GM12878 (cell line): ENCODE measurements at regions not wholly inside any gene's neighbourhood (a gene's known extent, or its start where the extent isn't known, plus 50 kb on each side); places are given as distances from the start of the nearest gene placed in this dataset.
"Not testable (repeated sequence)": the region's sequence is repeated elsewhere in the genome, so short reads cannot be mapped to it uniquely, and the experiment has no call there.

ENCODE experiments used
- ATAC-seq: fragments of 200-7000 bp; cut with Tn5 transposase; 3 replicates; pipeline ENCODE4 v1.9.1; 2020; ENCODE audit warnings: mild to moderate bottlenecking, moderate library complexity
- BruUV-seq: library from RNA; stranded (reverse); fragments of 400-500 nt; replicated peaks from 2 replicates; lab custom pipeline; 2021; lab: Mats Ljungman, UMichigan
- CTCF ChIA-PET: fragments of 300-600 bp; sonication (Branson Sonifier 250); formaldehyde crosslinking; extraction: SDS; loops from one replicate; lab custom pipeline; 2021; ENCODE audit warnings: inconsistent platforms; lab: Yijun Ruan, JAX
- POLR2A ChIA-PET: fragments of 350-600 bp; formaldehyde crosslinking; extraction: SDS; loops from one replicate; lab custom pipeline; 2021; ENCODE audit warnings: inconsistent platforms; lab: Charles Lee
- RAD21 ChIA-PET: fragments of 300-600 bp; sonication (Branson Sonifier 250); formaldehyde crosslinking; loops from one replicate; lab custom pipeline; 2023; ENCODE audit warnings: antibody characterized with exemption; ENCODE audit not compliant: unreplicated experiment; lab: Charles Lee
- SMC1A ChIA-PET: fragments of 300-600 bp; sonication (Branson Sonifier 250); formaldehyde crosslinking; loops from one replicate; lab custom pipeline; 2023; ENCODE audit not compliant: unreplicated experiment, uncharacterized antibody; lab: Charles Lee
- DNase-seq: peaks from one replicate; pipeline ENCODE4 v3.0.0-alpha.2; 2011; ENCODE audit warnings: low read depth, low spot score
- FAIRE-seq: peaks from 3 replicates; lab custom pipeline; 2011; peaks lifted over from hg19 to GRCh38; lab: Jason Lieb, UNC
- H2AFZ ChIP-seq: 2 replicates; pipeline ENCODE4 v1.6.0; 2011; ENCODE audit warnings: low read depth, low read length, control low read depth; ENCODE audit not compliant: control insufficient read depth
- H3K27ac ChIP-seq: 2 replicates; pipeline ENCODE4 v1.5.1; 2011; ENCODE audit warnings: control low read depth; ENCODE audit not compliant: control insufficient read depth, insufficient read depth
- H3K27me3 ChIP-seq, 2 experiments: replicated peaks in 1 of 2; 2 replicates each; pipeline versions ENCODE4 v1.6.0 to v1.6.1; 2011; ENCODE audit warnings: low read length in 1 of 2; ENCODE audit not compliant: control insufficient read depth in 2 of 2, insufficient read depth in 2 of 2
- H3K36me3 ChIP-seq, 2 experiments: 2 replicates each; pipeline ENCODE4 v1.5.1; 2011; ENCODE audit warnings: low read length in 1 of 2; ENCODE audit not compliant: control insufficient read depth in 2 of 2, insufficient read depth in 2 of 2
- H3K4me1 ChIP-seq: 2 replicates; pipeline ENCODE4 v1.6.1; 2011; ENCODE audit warnings: mild to moderate bottlenecking, low read length, moderate library complexity, mixed read lengths; ENCODE audit not compliant: control insufficient read depth, insufficient read depth
- H3K4me2 ChIP-seq: 2 replicates; pipeline ENCODE4 v1.6.0; 2011; ENCODE audit warnings: control low read depth; ENCODE audit not compliant: control insufficient read depth, insufficient read depth
- H3K4me3 ChIP-seq: fragments of 200-600 bp; sonication (generic); 2 replicates; pipeline ENCODE4 v1.5.1; 2016
- H3K79me2 ChIP-seq: 2 replicates; pipeline ENCODE4 v1.6.0; 2011; ENCODE audit warnings: low read length; ENCODE audit not compliant: control insufficient read depth, insufficient read depth
- H3K9ac ChIP-seq: 2 replicates; pipeline ENCODE4 v1.8.0; 2011; ENCODE audit warnings: low read length, control low read depth, mixed read lengths; ENCODE audit not compliant: control insufficient read depth, insufficient read depth
- H3K9me3 ChIP-seq: replicated peaks from 3 replicates; pipeline ENCODE4 v1.5.1; 2011; ENCODE audit warnings: mild to moderate bottlenecking, low read length; ENCODE audit not compliant: control insufficient read depth, insufficient read depth
- H4K20me1 ChIP-seq: 2 replicates; pipeline ENCODE4 v1.6.0; 2011; ENCODE audit not compliant: control insufficient read depth, insufficient read depth
- WGBS: methylation state at CpG from one replicate; pipeline ENCODE4 v1.1.6; 2016; ENCODE audit warnings: low lambda C conversion rate; ENCODE audit not compliant: insufficient replicate concordance, insufficient coverage; ENCODE audit errors: missing lambda C conversion rate; 5-methylcytosine and 5-hydroxymethylcytosine counted together
- in situ Hi-C: fragments of 300-500 bp; cut with MboI; formaldehyde crosslinking; loops from 9 replicates; pipeline ENCODE4 v1.14.3; 2018; ENCODE audit warnings: mixed read lengths
- intact Hi-C: fragments of 100-400 bp; cut with micrococcal nuclease; formaldehyde crosslinking; loops from one replicate; pipeline ENCODE4 v1.14.2; 2022; ENCODE audit not compliant: unreplicated experiment

GRCh38 chr7:32668387-32669097, 173.3 kb downstream of the AVL9 start:
- BruUV-seq, H3K27ac ChIP-seq, H3K4me2 ChIP-seq, RAD21 ChIA-PET, H3K9me3 ChIP-seq, H3K79me2 ChIP-seq, H3K9ac ChIP-seq, H2AFZ ChIP-seq, H3K4me3 ChIP-seq, DNase-seq, ATAC-seq, in situ Hi-C loops, H3K36me3 ChIP-seq, POLR2A ChIA-PET, H3K27me3 ChIP-seq, CTCF ChIA-PET, FAIRE-seq, intact Hi-C loops, H4K20me1 ChIP-seq, H3K4me1 ChIP-seq, SMC1A ChIA-PET: not testable (repeated sequence)
- WGBS, result 95% methylated on average over 3 of the region's 3 CpGs

GRCh38 chr7:32667586-32667985, 172.3 kb downstream of the AVL9 start:
- H3K4me3 ChIP-seq, H3K4me1 ChIP-seq, ATAC-seq, intact Hi-C loops, CTCF ChIA-PET, H3K79me2 ChIP-seq, H3K9me3 ChIP-seq, in situ Hi-C loops, H3K36me3 ChIP-seq, DNase-seq, POLR2A ChIA-PET, RAD21 ChIA-PET, BruUV-seq, H3K27ac ChIP-seq, H3K9ac ChIP-seq, H3K4me2 ChIP-seq, SMC1A ChIA-PET, H2AFZ ChIP-seq, FAIRE-seq, H3K27me3 ChIP-seq, H4K20me1 ChIP-seq: not testable (repeated sequence)
- over 99% methylated on average over 9 of the region's 9 CpGs for WGBS

DNA sequence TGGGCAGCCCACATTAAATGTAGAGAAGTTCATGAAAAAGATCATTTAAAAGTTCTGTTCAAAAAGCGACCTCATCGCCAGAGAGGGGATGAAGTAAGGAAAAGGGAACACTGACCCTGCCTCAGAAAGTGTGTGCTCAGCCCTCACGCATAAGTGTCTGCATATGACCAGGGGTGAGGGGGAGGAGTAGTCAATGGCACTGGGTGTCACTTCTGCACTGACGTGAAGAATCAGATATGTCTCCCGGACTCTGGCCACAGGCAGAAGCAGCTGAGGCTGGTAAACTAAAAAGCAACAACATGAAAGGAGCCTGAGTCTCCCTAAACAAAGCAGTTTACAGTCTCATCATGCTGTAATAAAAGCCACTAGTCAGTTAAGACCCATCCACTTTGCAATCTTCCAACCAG, 168.5 kb downstream of the AVL9 start:
- ATAC-seq, intact Hi-C loops, CTCF ChIA-PET, H3K27ac ChIP-seq, H2AFZ ChIP-seq, H3K4me3 ChIP-seq, H4K20me1 ChIP-seq, H3K9ac ChIP-seq, H3K4me1 ChIP-seq, H3K9me3 ChIP-seq, H3K79me2 ChIP-seq, FAIRE-seq, RAD21 ChIA-PET, POLR2A ChIA-PET, H3K27me3 ChIP-seq, H3K4me2 ChIP-seq, DNase-seq, in situ Hi-C loops, SMC1A ChIA-PET, H3K36me3 ChIP-seq, BruUV-seq: not testable (repeated sequence)
- WGBS, result 56% methylated on average over 5 of the region's 5 CpGs

- CTCF ChIA-PET, DNase-seq, FAIRE-seq, H3K27me3 ChIP-seq, SMC1A ChIA-PET, H3K27ac ChIP-seq, RAD21 ChIA-PET, H2AFZ ChIP-seq, H3K79me2 ChIP-seq, H4K20me1 ChIP-seq, POLR2A ChIA-PET, H3K9me3 ChIP-seq, H3K9ac ChIP-seq, H3K4me2 ChIP-seq, intact Hi-C loops, BruUV-seq, H3K4me3 ChIP-seq, in situ Hi-C loops, H3K4me1 ChIP-seq, H3K36me3 ChIP-seq: not testable (repeated sequence)
- peak; percentile 67 for ATAC-seq
- 0% methylated on average over 2 of the region's 4 CpGs for WGBS
Observed at GRCh38 chr7:32662509-32662908, 167.2 kb downstream of the AVL9 start.
